Left lung (tissue), 4 donors: ENCODE measurements at regions not wholly inside any gene's neighbourhood (a gene's known extent, or its start where the extent isn't known, plus 50 kb on each side); places are given as distances from the start of the nearest gene placed in this dataset.
"Not testable (repeated sequence)": the region's sequence is repeated elsewhere in the genome, so short reads cannot be mapped to it uniquely, and the experiment has no call there.

Source experiments
- ATAC-seq: fragments of 200-7000 bp; cut with Tn5 transposase; one replicate; pipeline ENCODE4 v1.9.1; 2020; ENCODE audit warnings: moderate library complexity
- DNase-seq, 4 donors: peaks; one replicate each; pipeline ENCODE4 v3.0.0-alpha.2; 2013 to 2020
- H3K27ac ChIP-seq, 2 donors: fragments of 200-600 bp; sonication (generic) in 1 of 2; one replicate each; pipeline versions ENCODE4 v1.5.0 to v1.8.0; 2020 to 2021
- H3K27me3 ChIP-seq, 2 donors: fragments of 200-600 bp; sonication (generic) in 1 of 2; one replicate each; pipeline versions ENCODE4 v1.5.0 to v1.8.0; 2020 to 2021
- H3K36me3 ChIP-seq, 2 donors: fragments of 200-600 bp; sonication (generic) in 1 of 2; one replicate each; pipeline versions ENCODE4 v1.5.0 to v1.8.0; 2020 to 2021
- H3K4me1 ChIP-seq, 2 donors: fragments of 200-600 bp; one replicate each; pipeline ENCODE4 v1.8.0; 2021
- H3K4me3 ChIP-seq, 2 donors: fragments of 200-600 bp; sonication (generic) in 1 of 2; one replicate each; pipeline versions ENCODE4 v1.5.0 to v1.8.0; 2020 to 2021; ENCODE audit warnings: mild to moderate bottlenecking in 1 of 2
- H3K9me3 ChIP-seq, 2 donors: fragments of 200-600 bp; sonication (generic) in 1 of 2; one replicate each; pipeline versions ENCODE4 v1.5.0 to v1.8.0; 2020 to 2021
- CTCF ChIP-seq, 2 donors: fragments of 200-600 bp; sonication (generic) in 1 of 2; IDR thresholded peaks; one replicate each; pipeline versions ENCODE4 v1.5.0 to v1.8.0; 2021; ENCODE audit warnings: antibody characterized with exemption in 2 of 2
- intact Hi-C, 2 donors: fragments of 100-400 bp; cut with DNase I; formaldehyde crosslinking; loops; one replicate each; pipeline versions ENCODE4 v1.11.2 to v1.14.2; 2022
- donor health status: DM: no; HTN: yes; CAD: no.
- donor health status: DM: no; HTN: no; CAD: no.

GRCh38 chr22:33124471-33124870 lies 66.3 kb upstream of the SYN3 start:
- H3K36me3 ChIP-seq = no peaks in the 10 kb centered on the region
- no peak for TF ChIP-seq CTCF (IDR thresholded peaks at IDR 0.05)

GRCh38 chr22:33122439-33122838 lies 64.3 kb upstream of the SYN3 start:
- intact Hi-C loops = not testable (repeated sequence)

More at GRCh38 chr22:33124471-33124870, 66.3 kb upstream of the SYN3 start:
- DNase-seq (no peak), ATAC-seq (no peak)
- H3K4me3 ChIP-seq = no peak overlapping the region
- no peaks in the 10 kb centered on the region for H3K27me3 ChIP-seq
- H3K27ac ChIP-seq = no peak overlapping the region
- H3K4me1 ChIP-seq = no peaks in the 10 kb centered on the region
- no peaks in the 10 kb centered on the region for H3K9me3 ChIP-seq
- intact Hi-C loops = no loop called here

GRCh38 chr22:33119044-33119443 lies 60.9 kb upstream of the SYN3 start:
- DNase-seq (no peak), ATAC-seq (no peak)
- Histone ChIP-seq H3K27ac (no peak overlapping the region), H3K4me3 (no peak overlapping the region), H3K27me3 (no peaks in the 10 kb centered on the region), H3K4me1 (no peaks in the 10 kb centered on the region), H3K9me3 (no peaks in the 10 kb centered on the region), H3K36me3 (no peaks in the 10 kb centered on the region)
- TF ChIP-seq CTCF (IDR thresholded peaks at IDR 0.05) = no peak
- intact Hi-C loops = no loop called here

More at GRCh38 chr22:33122439-33122838, 64.3 kb upstream of the SYN3 start:
- not testable (repeated sequence) for ATAC-seq, DNase-seq, H3K4me3 ChIP-seq, H3K9me3 ChIP-seq, H3K36me3 ChIP-seq, H3K27me3 ChIP-seq, H3K27ac ChIP-seq, H3K4me1 ChIP-seq

GRCh38 chr22:33117821-33118220 lies 59.6 kb upstream of the SYN3 start:
- Histone ChIP-seq H3K27me3 (no peaks in the 10 kb centered on the region), H3K27ac (no peak overlapping the region), H3K9me3 (no peaks in the 10 kb centered on the region), H3K4me3 (no peak overlapping the region), H3K4me1 (no peaks in the 10 kb centered on the region), H3K36me3 (no peaks in the 10 kb centered on the region)
- DNase-seq (no peak), ATAC-seq (no peak)
- intact Hi-C loops = no loop called here
- TF ChIP-seq CTCF (IDR thresholded peaks at IDR 0.05) = no peak

GRCh38 chr22:33116841-33117547 lies 58.8 kb upstream of the SYN3 start:
- intact Hi-C loops = no loop called here
- H3K27me3 ChIP-seq = no peaks in the 10 kb centered on the region
- H3K27ac ChIP-seq = no peak overlapping the region
- H3K9me3 ChIP-seq = no peaks in the 10 kb centered on the region
- TF ChIP-seq CTCF (IDR thresholded peaks at IDR 0.05) = no peak
- H3K4me1 ChIP-seq = no peaks in the 10 kb centered on the region
- no peaks in the 10 kb centered on the region for H3K36me3 ChIP-seq
- ATAC-seq (no peak), DNase-seq (no peak)
- no peak overlapping the region for H3K4me3 ChIP-seq

GRCh38 chr22:33114565-33114964 lies 56.4 kb upstream of the SYN3 start:
- no peak for ATAC-seq
- intact Hi-C loops = no loop called here
- no peaks in the 10 kb centered on the region for H3K4me1 ChIP-seq
- H3K4me3 ChIP-seq = no peak overlapping the region
- no peak overlapping the region for H3K27ac ChIP-seq
- H3K27me3 ChIP-seq = no peaks in the 10 kb centered on the region
- no peak for DNase-seq
- H3K36me3 ChIP-seq = no peaks in the 10 kb centered on the region
- no peaks in the 10 kb centered on the region for H3K9me3 ChIP-seq
- no peak for TF ChIP-seq CTCF (IDR thresholded peaks at IDR 0.05)
